HEK293 (cell line): ENCODE measurements at regions not wholly inside any gene's neighbourhood (a gene's known extent, or its start where the extent isn't known, plus 50 kb on each side); places are given as distances from the start of the nearest gene placed in this dataset.

Experiments
- BCL11A ChIP-seq: fragments of 450-650 bp; formaldehyde crosslinking; IDR thresholded peaks from 2 replicates; pipeline ENCODE4 v1.5.1; 2016; ENCODE audit warnings: low read depth, missing biosample characterization, missing genetic modification characterization
- KLF10 ChIP-seq: fragments of 450-650 bp; IDR thresholded peaks from 2 replicates; pipeline ENCODE4 v1.5.1; 2018; ENCODE audit warnings: missing biosample characterization, mild to moderate bottlenecking, missing genetic modification characterization
- OSR2 ChIP-seq: fragments of 450-650 bp; formaldehyde crosslinking; IDR thresholded peaks from 2 replicates; pipeline ENCODE4 v1.5.1; 2016; ENCODE audit warnings: missing biosample characterization, missing genetic modification characterization
- OVOL3 ChIP-seq: fragments of 450-650 bp; formaldehyde crosslinking; IDR thresholded peaks from 2 replicates; pipeline ENCODE4 v1.5.1; 2016; ENCODE audit warnings: missing biosample characterization, missing genetic modification characterization
- ZFP41 ChIP-seq: fragments of 450-650 bp; formaldehyde crosslinking; IDR thresholded peaks from 2 replicates; pipeline ENCODE4 v1.5.1; 2016; ENCODE audit warnings: missing biosample characterization, missing genetic modification characterization, borderline replicate concordance
- ZNF302 ChIP-seq: fragments of 450-650 bp; formaldehyde crosslinking; IDR thresholded peaks from 2 replicates; pipeline ENCODE4 v1.5.1; 2016; ENCODE audit warnings: missing biosample characterization, missing genetic modification characterization, low read depth
- ZNF324 ChIP-seq: fragments of 450-650 bp; formaldehyde crosslinking; IDR thresholded peaks from 2 replicates; pipeline ENCODE4 v1.5.1; 2016; ENCODE audit warnings: missing biosample characterization, missing genetic modification characterization
- ZNF416 ChIP-seq: fragments of 450-650 bp; formaldehyde crosslinking; IDR thresholded peaks from 2 replicates; pipeline ENCODE4 v1.5.1; 2016; ENCODE audit warnings: missing biosample characterization, missing genetic modification characterization
- ZNF473 ChIP-seq: fragments of 450-650 bp; formaldehyde crosslinking; IDR thresholded peaks from 2 replicates; pipeline ENCODE4 v1.5.1; 2017; ENCODE audit warnings: missing biosample characterization, missing genetic modification characterization
- ZNF777 ChIP-seq: fragments of 450-650 bp; formaldehyde crosslinking; IDR thresholded peaks from 2 replicates; pipeline ENCODE4 v1.5.1; 2017; ENCODE audit warnings: missing biosample characterization, missing genetic modification characterization, borderline replicate concordance
- TF ChIP-seq, protein P1 (sequence below): fragments of 450-650 bp; formaldehyde crosslinking; IDR thresholded peaks from 2 replicates; pipeline ENCODE4 v1.5.1; 2016; ENCODE audit warnings: missing biosample characterization, missing genetic modification characterization
- TF ChIP-seq, protein P2 (sequence below): fragments of 450-650 bp; formaldehyde crosslinking; IDR thresholded peaks from 2 replicates; pipeline ENCODE4 v1.5.1; 2016; ENCODE audit warnings: missing biosample characterization, missing genetic modification characterization, low read depth
- TF ChIP-seq, protein P3 (sequence below): fragments of 450-650 bp; formaldehyde crosslinking; conservative IDR thresholded peaks from 2 replicates; pipeline ENCODE4 v1.5.1; 2016; ENCODE audit warnings: low read depth, missing biosample characterization, missing genetic modification characterization
- TF ChIP-seq, protein P4 (sequence below): fragments of 450-650 bp; formaldehyde crosslinking; IDR thresholded peaks from 2 replicates; pipeline ENCODE4 v1.5.1; 2016; ENCODE audit warnings: missing biosample characterization, missing genetic modification characterization

DNA sequence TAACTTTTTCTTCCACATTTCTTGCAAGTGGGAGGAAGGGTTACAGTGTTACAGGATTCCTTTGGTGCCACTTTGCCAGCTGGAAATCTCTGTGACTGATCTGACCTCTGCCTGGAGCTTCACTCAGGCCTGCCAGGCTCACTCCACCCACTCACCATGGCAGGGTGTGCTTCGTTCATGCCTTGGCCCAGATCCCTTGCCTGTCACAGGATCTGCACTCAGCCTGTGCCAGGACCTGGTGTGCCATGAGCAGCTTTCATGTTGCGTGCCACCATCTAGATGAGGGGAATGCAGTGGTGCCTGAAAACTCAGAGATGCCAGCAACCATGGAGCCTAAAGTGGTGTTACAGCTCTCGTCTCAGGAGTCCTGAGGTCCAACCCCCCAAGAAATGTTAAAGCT lies 2596.4 kb downstream of the PCDH7 start:
- TF ChIP-seq ZNF473, result no peak
- TF ChIP-seq, protein P1, sequence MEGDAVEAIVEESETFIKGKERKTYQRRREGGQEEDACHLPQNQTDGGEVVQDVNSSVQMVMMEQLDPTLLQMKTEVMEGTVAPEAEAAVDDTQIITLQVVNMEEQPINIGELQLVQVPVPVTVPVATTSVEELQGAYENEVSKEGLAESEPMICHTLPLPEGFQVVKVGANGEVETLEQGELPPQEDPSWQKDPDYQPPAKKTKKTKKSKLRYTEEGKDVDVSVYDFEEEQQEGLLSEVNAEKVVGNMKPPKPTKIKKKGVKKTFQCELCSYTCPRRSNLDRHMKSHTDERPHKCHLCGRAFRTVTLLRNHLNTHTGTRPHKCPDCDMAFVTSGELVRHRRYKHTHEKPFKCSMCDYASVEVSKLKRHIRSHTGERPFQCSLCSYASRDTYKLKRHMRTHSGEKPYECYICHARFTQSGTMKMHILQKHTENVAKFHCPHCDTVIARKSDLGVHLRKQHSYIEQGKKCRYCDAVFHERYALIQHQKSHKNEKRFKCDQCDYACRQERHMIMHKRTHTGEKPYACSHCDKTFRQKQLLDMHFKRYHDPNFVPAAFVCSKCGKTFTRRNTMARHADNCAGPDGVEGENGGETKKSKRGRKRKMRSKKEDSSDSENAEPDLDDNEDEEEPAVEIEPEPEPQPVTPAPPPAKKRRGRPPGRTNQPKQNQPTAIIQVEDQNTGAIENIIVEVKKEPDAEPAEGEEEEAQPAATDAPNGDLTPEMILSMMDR (tag by site-specific recombination), result no peak
- no peak for TF ChIP-seq ZNF777 (tag by site-specific recombination)
- TF ChIP-seq ZFP41, result no peak
- no peak for TF ChIP-seq ZNF324 (tag by site-specific recombination)
- TF ChIP-seq KLF10 (tag by site-specific recombination), result no peak
- no peak for TF ChIP-seq OVOL3 (tag by site-specific recombination)
- TF ChIP-seq ZNF416 (tag by site-specific recombination), result no peak
- TF ChIP-seq, protein P2, sequence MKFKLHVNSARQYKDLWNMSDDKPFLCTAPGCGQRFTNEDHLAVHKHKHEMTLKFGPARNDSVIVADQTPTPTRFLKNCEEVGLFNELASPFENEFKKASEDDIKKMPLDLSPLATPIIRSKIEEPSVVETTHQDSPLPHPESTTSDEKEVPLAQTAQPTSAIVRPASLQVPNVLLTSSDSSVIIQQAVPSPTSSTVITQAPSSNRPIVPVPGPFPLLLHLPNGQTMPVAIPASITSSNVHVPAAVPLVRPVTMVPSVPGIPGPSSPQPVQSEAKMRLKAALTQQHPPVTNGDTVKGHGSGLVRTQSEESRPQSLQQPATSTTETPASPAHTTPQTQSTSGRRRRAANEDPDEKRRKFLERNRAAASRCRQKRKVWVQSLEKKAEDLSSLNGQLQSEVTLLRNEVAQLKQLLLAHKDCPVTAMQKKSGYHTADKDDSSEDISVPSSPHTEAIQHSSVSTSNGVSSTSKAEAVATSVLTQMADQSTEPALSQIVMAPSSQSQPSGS (tag by site-specific recombination), result no peak
- no peak for TF ChIP-seq BCL11A (tag by site-specific recombination)
- no peak for TF ChIP-seq ZNF302 (tag by site-specific recombination)
- TF ChIP-seq, protein P3, sequence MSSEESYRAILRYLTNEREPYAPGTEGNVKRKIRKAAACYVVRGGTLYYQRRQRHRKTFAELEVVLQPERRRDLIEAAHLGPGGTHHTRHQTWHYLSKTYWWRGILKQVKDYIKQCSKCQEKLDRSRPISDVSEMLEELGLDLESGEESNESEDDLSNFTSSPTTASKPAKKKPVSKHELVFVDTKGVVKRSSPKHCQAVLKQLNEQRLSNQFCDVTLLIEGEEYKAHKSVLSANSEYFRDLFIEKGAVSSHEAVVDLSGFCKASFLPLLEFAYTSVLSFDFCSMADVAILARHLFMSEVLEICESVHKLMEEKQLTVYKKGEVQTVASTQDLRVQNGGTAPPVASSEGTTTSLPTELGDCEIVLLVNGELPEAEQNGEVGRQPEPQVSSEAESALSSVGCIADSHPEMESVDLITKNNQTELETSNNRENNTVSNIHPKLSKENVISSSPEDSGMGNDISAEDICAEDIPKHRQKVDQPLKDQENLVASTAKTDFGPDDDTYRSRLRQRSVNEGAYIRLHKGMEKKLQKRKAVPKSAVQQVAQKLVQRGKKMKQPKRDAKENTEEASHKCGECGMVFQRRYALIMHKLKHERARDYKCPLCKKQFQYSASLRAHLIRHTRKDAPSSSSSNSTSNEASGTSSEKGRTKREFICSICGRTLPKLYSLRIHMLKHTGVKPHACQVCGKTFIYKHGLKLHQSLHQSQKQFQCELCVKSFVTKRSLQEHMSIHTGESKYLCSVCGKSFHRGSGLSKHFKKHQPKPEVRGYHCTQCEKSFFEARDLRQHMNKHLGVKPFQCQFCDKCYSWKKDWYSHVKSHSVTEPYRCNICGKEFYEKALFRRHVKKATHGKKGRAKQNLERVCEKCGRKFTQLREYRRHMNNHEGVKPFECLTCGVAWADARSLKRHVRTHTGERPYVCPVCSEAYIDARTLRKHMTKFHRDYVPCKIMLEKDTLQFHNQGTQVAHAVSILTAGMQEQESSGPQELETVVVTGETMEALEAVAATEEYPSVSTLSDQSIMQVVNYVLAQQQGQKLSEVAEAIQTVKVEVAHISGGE, result no peak
- no peak for TF ChIP-seq OSR2
- TF ChIP-seq, protein P4, sequence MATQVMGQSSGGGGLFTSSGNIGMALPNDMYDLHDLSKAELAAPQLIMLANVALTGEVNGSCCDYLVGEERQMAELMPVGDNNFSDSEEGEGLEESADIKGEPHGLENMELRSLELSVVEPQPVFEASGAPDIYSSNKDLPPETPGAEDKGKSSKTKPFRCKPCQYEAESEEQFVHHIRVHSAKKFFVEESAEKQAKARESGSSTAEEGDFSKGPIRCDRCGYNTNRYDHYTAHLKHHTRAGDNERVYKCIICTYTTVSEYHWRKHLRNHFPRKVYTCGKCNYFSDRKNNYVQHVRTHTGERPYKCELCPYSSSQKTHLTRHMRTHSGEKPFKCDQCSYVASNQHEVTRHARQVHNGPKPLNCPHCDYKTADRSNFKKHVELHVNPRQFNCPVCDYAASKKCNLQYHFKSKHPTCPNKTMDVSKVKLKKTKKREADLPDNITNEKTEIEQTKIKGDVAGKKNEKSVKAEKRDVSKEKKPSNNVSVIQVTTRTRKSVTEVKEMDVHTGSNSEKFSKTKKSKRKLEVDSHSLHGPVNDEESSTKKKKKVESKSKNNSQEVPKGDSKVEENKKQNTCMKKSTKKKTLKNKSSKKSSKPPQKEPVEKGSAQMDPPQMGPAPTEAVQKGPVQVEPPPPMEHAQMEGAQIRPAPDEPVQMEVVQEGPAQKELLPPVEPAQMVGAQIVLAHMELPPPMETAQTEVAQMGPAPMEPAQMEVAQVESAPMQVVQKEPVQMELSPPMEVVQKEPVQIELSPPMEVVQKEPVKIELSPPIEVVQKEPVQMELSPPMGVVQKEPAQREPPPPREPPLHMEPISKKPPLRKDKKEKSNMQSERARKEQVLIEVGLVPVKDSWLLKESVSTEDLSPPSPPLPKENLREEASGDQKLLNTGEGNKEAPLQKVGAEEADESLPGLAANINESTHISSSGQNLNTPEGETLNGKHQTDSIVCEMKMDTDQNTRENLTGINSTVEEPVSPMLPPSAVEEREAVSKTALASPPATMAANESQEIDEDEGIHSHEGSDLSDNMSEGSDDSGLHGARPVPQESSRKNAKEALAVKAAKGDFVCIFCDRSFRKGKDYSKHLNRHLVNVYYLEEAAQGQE (tag by site-specific recombination), result no peak
